ENCODE measurements at regions not wholly inside any gene's neighbourhood (a gene's known extent, or its start where the extent isn't known, plus 50 kb on each side); places are given as distances from the start of the nearest gene placed in this dataset.

DNA sequence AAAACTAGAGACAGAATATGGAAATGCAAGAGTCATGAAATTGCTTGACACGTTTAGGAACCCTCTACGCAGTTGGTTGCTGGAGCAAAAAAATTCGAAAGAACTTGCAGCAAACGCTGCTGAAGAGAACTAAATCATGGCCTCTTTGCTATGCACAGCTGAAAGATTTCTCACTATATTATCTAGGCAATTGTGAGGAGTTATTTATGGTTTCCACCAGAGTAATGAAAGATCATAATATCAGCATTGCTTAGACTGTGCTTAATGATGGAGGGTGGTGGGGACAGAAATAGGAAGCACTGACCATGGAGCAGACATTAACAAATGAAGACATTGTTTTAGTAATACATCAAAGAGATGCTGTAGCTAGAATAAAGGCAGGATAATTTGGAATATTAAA, 593.4 kb upstream of the ZNF717 start:
- no peak for DNase-seq (ENCODE audit: low read depth, low spot score)
- TF ChIP-seq, protein P1, sequence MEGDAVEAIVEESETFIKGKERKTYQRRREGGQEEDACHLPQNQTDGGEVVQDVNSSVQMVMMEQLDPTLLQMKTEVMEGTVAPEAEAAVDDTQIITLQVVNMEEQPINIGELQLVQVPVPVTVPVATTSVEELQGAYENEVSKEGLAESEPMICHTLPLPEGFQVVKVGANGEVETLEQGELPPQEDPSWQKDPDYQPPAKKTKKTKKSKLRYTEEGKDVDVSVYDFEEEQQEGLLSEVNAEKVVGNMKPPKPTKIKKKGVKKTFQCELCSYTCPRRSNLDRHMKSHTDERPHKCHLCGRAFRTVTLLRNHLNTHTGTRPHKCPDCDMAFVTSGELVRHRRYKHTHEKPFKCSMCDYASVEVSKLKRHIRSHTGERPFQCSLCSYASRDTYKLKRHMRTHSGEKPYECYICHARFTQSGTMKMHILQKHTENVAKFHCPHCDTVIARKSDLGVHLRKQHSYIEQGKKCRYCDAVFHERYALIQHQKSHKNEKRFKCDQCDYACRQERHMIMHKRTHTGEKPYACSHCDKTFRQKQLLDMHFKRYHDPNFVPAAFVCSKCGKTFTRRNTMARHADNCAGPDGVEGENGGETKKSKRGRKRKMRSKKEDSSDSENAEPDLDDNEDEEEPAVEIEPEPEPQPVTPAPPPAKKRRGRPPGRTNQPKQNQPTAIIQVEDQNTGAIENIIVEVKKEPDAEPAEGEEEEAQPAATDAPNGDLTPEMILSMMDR (IDR thresholded peaks at IDR 0.05; ENCODE audit: low read depth, low read length), result no peak
- H3K4me3 ChIP-seq (ENCODE audit: low read depth, low read length), result no peak overlapping the region
- in situ Hi-C loops (cut with HindIII; ENCODE audit: low sequenced_read_pairs), result no loop called here

GRCh38 chr3:76383781-76384180, 598.4 kb upstream of the ZNF717 start:
- in situ Hi-C loops (cut with HindIII; ENCODE audit: low sequenced_read_pairs), result no loop called here
- TF ChIP-seq, protein P1 (IDR thresholded peaks at IDR 0.05; ENCODE audit: low read depth, low read length), result no peak
- no peak for DNase-seq (ENCODE audit: low read depth, low spot score)
- H3K4me3 ChIP-seq (ENCODE audit: low read depth, low read length), result no peak overlapping the region

- H3K4me3 ChIP-seq (ENCODE audit: low read depth, low read length), result no peak overlapping the region
- DNase-seq (ENCODE audit: low read depth, low spot score), result no peak
- TF ChIP-seq, protein P1 (IDR thresholded peaks at IDR 0.05; ENCODE audit: low read depth, low read length), result no peak
- in situ Hi-C loops (cut with HindIII; ENCODE audit: low sequenced_read_pairs), result no loop called here
Observed at GRCh38 chr3:76387000-76387399, 601.7 kb upstream of the ZNF717 start.

DNA sequence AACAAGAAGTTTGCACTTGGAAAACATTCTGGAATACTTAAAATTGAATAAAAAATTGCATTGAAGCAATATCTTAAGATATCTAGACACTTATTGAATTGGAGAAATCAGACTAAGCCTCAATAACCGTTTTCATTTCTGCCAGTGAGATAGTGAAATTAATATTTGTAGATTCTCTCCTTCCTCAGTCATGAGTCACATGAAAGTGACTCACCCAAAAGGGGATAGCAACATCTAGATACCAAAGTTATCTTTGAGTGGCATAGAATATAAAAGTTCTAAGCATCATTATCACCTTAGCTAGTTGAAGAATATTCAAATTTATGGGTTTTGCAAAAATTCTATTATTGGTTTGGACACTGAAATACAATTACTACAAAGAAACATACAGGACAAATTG, 614.8 kb upstream of the ZNF717 start:
- DNase-seq (ENCODE audit: low read depth, low spot score), result no peak
- H3K4me3 ChIP-seq (ENCODE audit: low read depth, low read length), result no peak overlapping the region
- TF ChIP-seq, protein P1 (IDR thresholded peaks at IDR 0.05; ENCODE audit: low read depth, low read length), result no peak
- in situ Hi-C loops (cut with HindIII; ENCODE audit: low sequenced_read_pairs), result no loop called here

DNA sequence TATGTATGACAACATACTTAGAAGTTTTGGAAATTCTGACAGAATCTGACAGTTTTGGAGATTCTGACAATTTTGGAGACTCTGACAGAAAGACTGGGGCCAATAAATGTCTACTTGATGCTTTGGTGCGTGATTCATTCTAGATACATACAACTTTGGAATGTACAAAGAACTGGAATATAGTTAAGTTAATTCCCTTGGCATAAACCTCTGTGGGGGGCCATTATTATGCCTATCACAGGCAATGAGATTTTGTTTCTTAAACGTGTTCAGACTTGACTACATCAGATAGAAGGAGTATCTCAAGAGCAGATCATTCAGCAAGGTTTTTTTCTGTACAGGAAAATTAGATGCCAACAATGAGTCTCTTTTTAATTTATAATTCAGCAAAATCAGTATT, 617.6 kb upstream of the ZNF717 start:
- DNase-seq (ENCODE audit: low read depth, low spot score), result no peak
- TF ChIP-seq, protein P1 (IDR thresholded peaks at IDR 0.05; ENCODE audit: low read depth, low read length), result no peak
- in situ Hi-C loops (cut with HindIII; ENCODE audit: low sequenced_read_pairs), result no loop called here
- no peak overlapping the region for H3K4me3 ChIP-seq (ENCODE audit: low read depth, low read length)

- TF ChIP-seq, protein P1 (IDR thresholded peaks at IDR 0.05; ENCODE audit: low read depth, low read length), result no peak
- DNase-seq (ENCODE audit: low read depth, low spot score), result peak; percentile 15
- in situ Hi-C loops (cut with HindIII; ENCODE audit: low sequenced_read_pairs), result no loop called here
- no peak overlapping the region for H3K4me3 ChIP-seq (ENCODE audit: low read depth, low read length)
Observed at GRCh38 chr3:76403556-76403955, 618.2 kb upstream of the ZNF717 start.

- no peak for DNase-seq (ENCODE audit: low read depth, low spot score)
- H3K4me3 ChIP-seq (ENCODE audit: low read depth, low read length), result no peak overlapping the region
- TF ChIP-seq, protein P1 (IDR thresholded peaks at IDR 0.05; ENCODE audit: low read depth, low read length), result no peak
- in situ Hi-C loops (cut with HindIII; ENCODE audit: low sequenced_read_pairs), result no loop called here
Observed at GRCh38 chr3:76405196-76405595, 619.8 kb upstream of the ZNF717 start.
